ENCODE measurements at regions not wholly inside any gene's neighbourhood (a gene's known extent, or its start where the extent isn't known, plus 50 kb on each side); places are given as distances from the start of the nearest gene placed in this dataset.

DNA sequence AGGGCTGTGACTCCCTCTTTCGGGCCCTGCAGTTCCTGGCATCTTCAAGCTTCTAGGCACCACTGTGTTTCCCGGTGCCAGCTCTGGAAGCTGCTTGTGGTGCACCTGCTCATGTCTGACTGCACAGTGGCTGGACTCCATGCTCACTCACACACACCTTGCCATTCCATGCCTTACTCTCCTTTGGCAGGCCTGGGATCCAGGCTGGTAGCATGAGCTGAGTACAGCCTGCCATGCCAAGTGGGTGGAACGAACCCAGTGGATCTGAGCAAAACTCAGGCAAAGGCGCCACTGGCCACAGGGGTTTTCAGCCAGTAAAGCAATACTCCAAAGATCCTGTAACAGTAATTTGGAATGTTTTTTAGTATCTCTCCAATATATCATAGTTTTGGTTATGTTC, 902.7 kb upstream of the USP15 start:
- no peak for DNase-seq

DNA sequence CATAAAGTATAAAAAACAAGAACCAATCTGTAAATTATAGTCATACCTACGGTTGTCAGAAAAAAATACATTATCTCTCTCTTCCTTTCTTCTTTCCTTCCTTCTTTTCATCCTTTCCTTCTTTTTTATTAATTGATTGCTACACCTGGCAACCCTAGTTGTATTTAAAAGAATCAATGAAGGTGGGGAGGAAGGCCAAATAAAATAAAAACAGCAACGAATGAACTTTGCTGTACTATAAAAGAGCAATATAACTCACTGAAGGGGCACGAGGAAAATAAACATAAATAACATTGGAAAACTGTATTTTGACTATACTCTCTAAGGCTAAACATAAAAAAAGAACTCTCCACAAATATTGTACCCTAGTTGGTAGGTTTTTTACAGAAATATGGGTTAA, 898.2 kb upstream of the USP15 start:
- DNase-seq, result no peak

DNA sequence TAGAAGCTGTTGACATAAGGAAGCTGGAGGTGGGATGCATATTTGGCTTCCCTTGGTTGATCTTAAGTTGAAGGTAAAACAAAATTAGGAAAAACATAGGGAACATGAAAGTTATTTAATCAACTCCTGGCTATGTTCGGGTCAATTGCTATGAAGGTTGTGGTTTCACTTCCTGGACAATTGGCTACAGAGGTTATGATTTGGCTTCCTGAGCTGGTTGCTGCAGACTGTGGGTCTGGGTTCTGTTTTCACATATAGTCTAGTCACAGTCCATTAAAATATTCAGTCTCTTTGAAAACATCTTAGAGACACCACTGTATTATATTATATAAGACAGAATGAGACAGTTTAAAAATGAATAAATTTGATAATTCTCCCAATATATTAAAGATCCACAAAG, 895.2 kb upstream of the USP15 start:
- DNase-seq, result no peak

DNA sequence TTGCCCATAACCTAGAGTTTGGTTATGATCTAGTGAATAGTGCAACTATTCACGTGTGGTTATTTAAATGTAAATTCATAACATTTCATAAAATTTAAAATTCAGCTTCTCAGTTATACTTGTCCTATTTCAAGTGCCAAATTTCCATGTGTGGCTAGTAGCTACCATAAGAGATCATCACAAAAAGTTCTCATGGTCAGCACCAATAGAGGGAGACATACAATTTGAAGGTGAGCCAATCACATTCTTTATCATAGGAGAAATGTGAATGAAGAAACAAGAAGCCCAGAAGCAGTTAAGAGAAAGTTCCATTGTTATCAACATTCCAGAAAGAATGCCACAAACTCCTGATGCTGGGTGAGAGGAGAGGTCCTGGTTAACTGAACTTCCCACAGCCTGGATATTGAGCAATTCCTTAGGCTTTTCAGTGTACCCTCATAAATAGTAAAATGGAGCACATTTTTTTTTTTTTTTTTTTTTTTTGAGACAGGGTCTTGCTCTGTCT, 892.9 kb upstream of the USP15 start:
- no peak for DNase-seq

DNA sequence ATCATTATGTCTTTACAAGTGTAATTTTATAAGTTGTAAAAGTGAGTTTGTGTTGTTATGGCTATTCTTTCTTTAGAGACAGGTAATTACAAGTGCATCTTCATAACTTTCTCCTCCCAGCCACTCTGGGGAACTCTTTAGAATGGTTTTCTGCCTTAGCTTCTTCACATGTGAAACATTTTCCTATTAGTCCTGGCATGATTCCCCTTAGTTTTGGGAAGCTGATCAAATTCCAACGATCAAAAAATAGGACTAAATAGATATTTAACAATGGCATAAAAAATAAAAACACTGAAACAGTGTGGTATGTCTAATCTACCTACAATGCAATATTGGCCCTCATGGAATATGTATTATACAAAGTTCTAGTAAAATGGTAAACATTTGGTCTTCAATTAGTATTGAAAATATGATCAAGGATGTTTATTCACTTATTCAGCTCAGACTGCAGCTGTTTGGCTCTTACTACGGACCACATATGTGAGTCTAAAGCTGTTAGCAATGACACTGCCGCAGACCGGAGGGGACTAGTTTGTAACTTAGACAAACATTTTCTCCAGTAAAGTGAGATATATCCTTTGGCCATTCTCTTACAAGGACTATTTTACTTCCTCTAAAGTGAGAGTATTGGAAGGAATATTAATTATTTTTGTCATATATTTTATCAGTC, 890.8 kb upstream of the USP15 start:
- no peak for DNase-seq

DNA sequence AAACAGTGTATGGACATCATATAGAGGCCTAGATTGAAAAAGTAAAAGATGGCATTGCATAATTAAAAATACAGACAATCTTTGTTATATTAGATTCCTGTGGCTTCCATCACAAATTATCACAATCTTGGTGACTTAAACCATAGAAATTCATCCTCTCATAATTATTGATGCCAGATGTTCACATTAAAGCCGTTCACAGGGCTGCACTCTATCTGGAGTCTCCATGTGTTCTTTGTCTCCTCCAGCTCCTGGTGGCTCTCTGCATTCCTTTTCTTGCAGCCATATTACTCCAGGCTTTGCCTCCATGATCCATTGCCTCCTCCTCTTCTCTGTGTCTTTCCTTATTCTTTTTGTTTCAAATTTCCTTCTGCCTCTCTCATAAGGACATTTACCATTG, 875.7 kb upstream of the USP15 start:
- DNase-seq, result no peak

DNA sequence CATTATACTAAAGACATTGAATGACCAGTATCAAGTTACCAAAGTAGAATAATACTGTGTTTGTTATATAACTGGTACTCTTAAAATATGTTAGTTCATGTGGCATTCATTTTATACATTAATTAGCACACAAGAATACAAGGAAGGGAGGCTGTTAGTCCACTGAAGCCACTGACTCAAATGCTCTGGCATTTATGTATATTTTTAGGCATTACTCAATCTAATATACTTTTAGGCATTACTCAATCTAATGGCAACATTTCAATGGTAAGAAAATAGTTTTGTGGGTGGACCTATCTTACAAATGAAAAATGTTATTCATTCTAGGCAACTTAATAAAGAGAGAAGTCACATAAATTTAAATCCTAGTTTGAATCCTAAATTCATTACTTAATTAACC, 874.4 kb upstream of the USP15 start:
- no peak for DNase-seq

DNA sequence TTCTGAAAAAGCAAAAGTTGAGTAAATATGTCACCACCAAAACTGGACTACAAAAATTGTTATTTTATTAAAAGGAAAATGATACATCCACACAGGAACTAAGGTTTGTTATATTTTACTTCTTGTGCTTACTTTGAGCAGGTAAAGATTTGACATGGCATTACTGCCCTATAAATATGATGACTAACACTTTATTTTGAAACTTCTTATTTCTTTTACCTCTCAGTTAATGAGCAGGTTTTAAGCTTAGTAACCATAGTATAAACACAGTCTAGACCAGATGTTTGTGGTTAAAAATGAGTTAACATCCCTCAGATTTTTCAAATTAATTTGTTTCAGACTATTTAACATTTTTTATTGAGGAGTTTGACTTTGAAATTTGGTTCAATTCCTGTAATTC, 862.5 kb upstream of the USP15 start:
- no peak for DNase-seq

DNA sequence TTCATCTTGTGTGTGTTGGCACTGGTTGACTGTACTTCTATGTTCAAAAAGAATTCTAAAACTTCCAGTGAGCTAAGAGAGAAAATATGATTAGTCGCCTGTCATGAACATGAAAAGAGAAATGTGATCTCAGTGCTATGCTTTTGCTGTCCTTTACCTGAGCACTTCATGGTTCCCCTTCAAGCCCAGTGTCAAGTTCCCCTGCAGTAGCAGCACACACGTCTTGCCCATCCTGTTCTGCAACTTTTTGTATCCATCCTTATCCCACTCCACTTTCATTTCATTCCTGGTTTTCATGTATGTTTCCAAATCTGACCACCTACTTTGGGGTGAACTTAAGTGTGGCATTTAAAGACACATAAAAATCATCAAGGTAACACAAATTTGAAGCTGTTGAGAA, 848.0 kb upstream of the USP15 start:
- DNase-seq, result no peak

DNA sequence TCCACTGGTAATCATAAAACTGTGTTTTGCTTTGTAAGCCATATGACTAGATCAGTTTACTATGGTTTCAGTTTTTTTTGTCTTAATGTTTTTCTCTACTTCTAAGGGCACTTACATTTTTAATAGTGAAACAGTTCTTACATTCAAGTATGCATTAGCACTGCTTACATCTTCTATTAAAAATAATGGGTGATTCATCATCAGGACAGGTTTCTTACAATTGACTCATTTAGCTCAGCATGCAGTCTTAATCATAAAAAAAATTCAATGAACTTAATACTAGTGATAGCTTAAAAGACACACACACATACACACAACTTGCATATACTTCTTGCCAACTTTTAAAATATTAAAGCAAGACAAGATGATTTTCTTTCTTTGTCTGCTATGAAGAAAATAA, 845.7 kb upstream of the USP15 start:
- no peak for DNase-seq

DNA sequence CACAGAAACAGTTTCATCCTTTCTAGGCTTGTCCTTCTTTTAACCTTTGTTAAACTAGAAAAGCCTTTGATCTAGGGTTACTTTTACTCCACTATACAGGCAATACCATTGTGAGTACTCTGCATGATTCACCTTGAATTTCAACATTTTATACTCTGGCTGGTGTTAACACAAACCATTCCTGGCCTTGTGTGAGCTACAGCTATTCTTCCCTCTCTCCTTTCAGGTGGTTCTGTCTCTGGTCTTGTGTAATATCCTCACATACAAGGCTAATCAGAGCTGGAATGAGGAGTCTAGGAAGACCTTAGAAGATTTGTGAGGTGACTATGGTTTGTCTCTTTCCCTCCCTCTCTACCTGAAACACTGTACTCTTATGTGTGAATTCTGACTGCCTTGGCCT, 837.4 kb upstream of the USP15 start:
- DNase-seq, result no peak

DNA sequence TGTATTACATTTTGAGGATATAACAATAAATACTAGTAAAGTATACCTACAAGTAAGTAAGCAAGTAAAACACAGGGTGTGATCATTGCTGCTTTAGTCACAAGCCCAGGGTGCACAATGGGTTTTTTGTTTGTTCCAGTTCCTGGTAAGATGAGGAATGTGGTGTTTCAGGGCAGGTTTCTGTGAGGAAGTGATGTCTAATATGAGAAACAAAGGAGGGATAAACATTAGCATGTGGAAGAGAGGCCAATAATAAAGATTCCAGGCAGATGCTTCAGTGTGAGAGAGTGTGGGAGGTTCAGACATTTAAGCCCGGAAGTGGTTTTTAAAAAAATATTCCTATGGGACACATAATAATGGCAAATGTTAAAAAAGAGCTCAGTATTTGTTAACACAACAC, 808.1 kb upstream of the USP15 start:
- no peak for DNase-seq

DNA sequence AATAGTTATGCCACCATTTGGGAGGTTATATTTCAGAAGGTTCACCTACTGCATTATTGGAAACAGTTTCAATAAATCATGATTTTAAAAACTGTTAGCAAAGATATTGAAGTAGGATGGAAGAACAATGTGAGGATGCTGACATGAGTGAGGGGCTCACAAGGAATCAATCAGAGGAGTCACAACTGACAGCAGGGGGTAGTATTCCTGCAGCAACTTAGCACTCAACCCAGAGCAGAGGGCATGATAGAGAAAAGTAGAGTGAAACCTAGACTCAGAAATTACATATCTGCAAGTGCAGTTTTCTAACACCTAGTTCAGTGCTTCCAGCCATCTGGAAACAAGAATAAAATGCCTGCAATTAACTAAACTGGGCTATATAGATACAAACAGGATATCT, 772.5 kb upstream of the USP15 start:
- DNase-seq, result no peak

DNA sequence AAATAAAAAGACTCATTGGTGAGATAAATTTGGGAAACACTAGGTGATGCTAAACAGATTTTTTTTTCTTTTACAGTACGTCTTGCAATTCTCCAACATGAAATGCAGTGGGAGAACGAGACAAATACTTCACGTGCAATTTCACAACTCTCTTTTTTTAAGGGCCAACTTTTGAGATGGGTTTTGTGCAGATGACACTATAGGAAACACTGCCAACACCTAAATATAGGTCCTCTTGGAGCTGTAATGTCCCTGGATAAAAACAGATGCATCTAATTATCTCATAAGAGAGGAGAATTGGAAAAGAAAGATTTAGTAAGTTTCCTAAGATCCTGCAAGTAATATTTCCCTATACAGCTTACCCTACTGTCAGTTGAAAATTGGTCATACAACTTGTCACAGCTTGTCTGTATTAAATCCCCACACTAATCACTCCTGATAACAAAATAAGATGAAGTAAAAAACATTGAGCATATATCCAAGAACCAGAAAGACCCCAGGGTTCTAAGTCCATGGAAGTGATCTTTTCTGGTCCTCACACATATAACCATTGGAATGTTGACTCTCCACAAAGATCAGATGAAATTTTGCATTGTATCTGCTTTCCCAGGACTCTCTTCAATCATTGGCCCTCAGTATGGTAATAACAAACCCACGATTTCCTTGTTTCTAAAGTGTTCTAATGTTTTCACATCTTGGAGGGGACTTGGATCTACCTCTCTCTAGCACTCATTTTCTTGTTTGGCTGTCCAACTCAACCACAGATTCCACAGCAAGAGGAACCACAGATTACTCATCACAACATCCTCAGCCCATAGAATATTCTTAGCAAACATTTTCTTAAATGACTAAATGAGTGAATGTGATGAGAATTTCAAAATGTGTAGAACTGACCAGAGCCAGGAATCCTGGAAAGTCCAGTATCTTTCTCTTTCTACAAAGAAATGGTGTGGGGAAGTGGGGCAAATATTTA, 769.4 kb upstream of the USP15 start:
- DNase-seq, result no peak

DNA sequence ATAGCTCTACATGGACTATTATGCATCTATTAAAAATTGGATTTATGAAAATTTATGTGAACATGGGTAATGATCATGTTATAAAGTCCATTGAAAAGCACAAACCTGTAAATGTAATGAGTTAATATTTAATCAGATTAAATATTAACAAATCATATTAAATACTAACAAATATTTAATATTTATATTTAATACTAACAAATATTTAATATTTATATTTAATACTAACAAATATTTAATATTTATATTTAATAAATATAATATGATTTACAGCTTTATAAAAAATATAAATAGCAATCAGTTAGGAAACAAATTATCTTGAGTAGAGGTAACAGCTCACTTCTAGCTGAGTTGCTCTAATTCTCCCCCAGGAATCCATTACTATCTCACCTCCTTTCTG, 758.0 kb upstream of the USP15 start:
- no peak for DNase-seq

DNA sequence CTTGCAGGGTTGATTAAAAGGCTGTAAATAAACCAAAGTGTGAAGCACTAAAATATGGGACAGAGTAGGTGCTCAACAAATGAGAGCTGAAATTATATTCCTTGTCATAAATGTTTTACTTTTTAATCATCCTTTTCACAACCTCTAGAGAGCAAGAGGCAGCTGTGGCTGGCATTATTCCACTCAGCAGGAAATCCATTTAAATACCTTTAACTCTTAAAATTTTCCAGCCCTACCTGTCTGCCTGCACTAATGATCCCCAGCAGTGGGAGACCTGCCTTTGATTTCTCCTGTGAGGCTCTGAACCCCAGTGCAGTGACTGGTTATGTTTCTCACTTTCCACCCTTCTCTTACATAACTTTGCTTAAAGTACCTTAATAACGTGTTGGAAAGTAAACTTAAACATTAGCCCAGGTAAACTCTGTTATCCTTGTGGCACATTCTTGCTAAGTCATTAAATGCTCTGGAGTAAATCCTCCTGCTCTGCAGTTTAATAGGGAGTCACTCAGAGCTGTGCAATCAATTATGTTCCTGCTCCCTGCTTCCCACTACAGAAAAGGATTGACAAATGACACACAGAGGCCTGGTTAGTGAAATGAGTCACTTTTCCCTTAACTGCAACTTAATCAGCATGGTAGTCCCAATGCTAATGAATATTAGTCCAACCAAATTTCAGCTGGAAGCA, 755.7 kb upstream of the USP15 start:
- DNase-seq, result no peak

DNA sequence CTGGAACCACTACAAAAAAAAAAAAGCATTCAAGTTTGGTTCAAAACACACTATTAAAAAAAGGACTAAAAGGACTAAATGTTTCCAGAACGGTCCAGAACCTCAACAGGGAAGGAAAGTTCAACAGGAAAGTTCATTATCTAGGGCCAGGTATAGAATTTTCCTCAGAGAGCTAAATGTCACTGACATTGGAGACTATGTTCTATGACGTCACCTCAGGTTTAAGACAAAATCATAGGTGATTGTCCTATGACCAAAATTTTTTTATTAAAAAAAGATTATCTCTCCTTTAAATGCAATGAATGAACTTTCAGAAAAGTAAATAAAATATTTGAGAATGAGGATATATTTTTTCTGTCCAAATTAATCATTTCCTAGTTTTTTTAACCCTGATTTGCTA, 746.7 kb upstream of the USP15 start:
- no peak for DNase-seq

DNA sequence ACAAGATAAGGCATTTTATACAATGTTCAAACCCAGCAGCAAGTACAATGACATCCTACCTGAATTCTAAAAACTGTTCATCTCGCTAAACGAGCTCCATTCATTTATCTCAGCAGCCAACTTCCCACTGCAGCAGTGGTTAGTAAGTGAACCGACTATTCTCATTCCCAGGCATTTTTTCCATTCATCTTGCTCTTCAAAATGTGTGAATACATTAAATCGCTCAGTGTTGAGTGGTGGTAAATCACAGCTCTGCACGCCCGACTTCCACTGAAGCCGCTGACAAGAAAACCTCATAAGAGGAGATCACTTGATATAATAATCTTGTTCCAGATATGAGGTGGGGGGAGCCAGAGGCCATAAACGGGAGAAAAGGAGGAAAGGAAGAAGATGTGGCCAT, 746.2 kb upstream of the USP15 start:
- no peak for DNase-seq

DNA sequence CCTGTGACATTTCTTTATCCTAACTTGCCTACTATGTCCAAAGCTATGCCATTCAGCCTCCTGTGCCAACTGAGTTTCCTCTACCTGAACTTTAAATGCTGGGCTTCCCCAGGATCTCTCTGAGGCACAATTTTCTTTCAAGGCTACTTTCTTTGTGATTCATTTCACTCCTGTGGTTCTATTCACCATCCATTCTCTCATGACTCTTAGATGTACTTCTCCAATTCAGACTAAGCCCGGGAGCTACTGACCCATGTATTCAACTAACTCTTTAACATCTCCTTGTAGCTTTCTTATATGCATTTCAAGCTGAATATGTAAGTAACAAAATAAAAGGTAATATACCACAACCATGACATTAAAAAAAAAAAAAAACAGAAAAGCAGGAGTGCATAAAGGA, 738.9 kb upstream of the USP15 start:
- no peak for DNase-seq

DNA sequence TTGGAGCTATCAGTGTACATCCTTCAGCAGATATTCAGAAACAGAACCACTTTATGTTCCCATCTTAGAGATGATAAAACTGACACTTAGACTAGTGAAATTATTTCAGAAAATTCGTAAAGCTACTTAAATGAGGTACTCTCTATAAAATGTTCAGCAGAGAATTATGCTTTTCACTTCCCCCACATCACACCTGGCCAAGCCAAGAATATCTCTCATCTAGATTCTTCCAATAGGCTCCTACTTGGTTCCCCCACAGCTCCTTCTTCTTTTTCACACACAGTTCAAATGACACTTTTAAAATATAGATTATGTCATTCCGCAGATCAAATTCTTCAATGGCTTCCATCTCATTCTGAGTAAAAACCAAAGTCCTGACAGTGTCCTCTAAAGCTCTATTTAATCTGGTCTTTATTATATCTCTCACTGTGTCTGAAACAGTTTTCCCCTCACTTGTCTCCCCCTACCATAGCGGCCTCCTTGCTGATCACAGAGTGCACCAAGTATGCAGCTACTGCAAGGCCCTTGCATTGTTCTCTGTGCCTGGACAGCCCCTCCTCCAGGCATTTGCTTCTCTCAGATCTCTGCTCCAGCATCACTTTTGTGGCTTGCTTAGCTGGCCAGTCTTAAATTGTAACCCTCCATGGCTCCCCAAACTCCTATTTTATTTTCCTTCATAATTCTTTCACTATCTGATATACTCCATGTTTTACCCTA, 736.8 kb upstream of the USP15 start:
- no peak for DNase-seq

DNA sequence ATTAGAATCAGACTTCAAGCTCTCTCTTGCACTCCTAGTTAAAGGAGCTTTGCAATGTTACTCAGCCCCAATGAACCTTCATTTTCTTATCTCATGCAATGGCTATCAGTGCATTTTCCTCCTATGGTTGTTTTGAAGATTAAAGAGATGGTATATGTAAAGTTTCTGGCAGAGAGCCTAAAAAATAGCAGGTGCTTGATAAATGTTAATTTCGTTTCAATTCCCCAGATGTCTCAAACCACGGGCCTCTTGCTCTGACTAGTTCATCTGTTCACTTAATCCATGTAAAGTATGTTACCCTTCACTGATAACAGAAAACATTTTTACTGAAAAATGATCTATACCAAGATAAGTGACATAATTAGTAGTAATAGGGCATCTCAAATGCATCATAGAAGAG, 735.4 kb upstream of the USP15 start:
- no peak for DNase-seq

DNA sequence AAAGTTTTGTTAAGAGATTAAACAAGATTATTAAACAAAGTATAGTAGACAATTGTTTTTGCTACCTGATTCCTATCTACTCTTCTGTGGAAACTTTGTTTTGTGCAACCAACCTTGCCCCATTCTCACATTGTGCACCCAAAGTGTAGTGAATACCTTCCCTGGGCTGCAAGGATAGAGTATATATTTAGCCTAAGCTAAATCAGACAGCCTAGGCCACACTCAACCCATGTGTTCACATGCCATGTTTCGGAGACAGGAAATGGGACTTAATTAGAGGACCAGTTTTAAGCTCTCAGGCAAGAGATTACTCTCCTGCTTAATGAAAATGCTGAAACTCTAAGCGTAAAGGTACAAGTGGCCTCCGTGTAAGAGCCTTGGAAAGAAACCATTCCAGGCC, 734.9 kb upstream of the USP15 start:
- no peak for DNase-seq

DNA sequence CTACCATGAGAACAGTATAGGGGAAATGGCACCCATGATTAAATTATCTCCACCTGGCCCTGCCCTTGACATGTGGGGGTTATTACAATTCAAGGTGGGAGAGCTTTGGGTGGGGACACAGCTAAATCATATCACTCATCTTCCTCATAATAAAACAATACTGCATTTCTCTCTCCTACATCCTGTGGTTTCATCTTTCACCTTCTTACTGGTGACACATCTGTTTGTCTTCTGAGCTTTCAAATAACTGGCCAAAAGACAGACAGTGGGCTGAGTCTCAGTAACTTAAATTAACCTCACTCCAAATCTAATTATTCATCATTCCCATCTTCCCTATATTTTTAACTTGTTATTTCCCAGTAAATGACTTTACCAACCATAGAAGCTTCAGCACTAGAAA, 729.7 kb upstream of the USP15 start:
- DNase-seq, result no peak

All from NCI-H1105 (cell line).